H9 (cell line): ENCODE measurements at regions not wholly inside any gene's neighbourhood (a gene's known extent, or its start where the extent isn't known, plus 50 kb on each side); places are given as distances from the start of the nearest gene placed in this dataset.

Experiments used
- DNase-seq: peaks from one replicate; pipeline ENCODE4 v3.0.0-alpha.2; 2017
- H2AFZ ChIP-seq: one replicate; pipeline ENCODE4 v1.6.1; 2013; ENCODE audit warnings: mild to moderate bottlenecking, low read length, control low read depth, moderate library complexity
- H2AK5ac ChIP-seq: 2 replicates; pipeline ENCODE4 v1.6.1; 2013; ENCODE audit warnings: low read length, control low read depth, mixed read lengths; ENCODE audit not compliant: insufficient read length
- H2BK120ac ChIP-seq: one replicate; pipeline ENCODE4 v1.6.1; 2013; ENCODE audit warnings: low read depth, mild to moderate bottlenecking, low read length, control low read depth, inconsistent platforms; ENCODE audit not compliant: poor library complexity, severe bottlenecking
- H2BK12ac ChIP-seq: 2 replicates; pipeline ENCODE4 v1.6.1; 2013; ENCODE audit warnings: low read length, control low read depth, mixed read lengths, low read depth; ENCODE audit not compliant: insufficient read length
- H2BK15ac ChIP-seq: 2 replicates; pipeline ENCODE4 v1.6.1; 2013; ENCODE audit warnings: low read depth, low read length, control low read depth
- H2BK20ac ChIP-seq: one replicate; pipeline ENCODE4 v1.6.1; 2013; ENCODE audit warnings: low read depth, mild to moderate bottlenecking, low read length, control low read depth, inconsistent platforms; ENCODE audit not compliant: poor library complexity, severe bottlenecking
- H2BK5ac ChIP-seq: 2 replicates; pipeline ENCODE4 v1.6.1; 2013; ENCODE audit warnings: low read length, control low read depth, mixed read lengths; ENCODE audit not compliant: insufficient read length
- H3K14ac ChIP-seq: 2 replicates; pipeline ENCODE4 v1.6.1; 2013; ENCODE audit warnings: low read length, control low read depth; ENCODE audit not compliant: insufficient read depth
- H3K18ac ChIP-seq: 2 replicates; pipeline ENCODE4 v1.6.1; 2013; ENCODE audit warnings: low read depth, mild to moderate bottlenecking, mixed read lengths, low read length, control low read depth; ENCODE audit not compliant: insufficient read length
- H3K23ac ChIP-seq: 2 replicates; pipeline ENCODE4 v1.6.1; 2013; ENCODE audit warnings: low read length, control low read depth, mixed read lengths, low read depth; ENCODE audit not compliant: insufficient read length
- H3K23me2 ChIP-seq: 2 replicates; pipeline ENCODE4 v1.6.1; 2013; ENCODE audit warnings: low read depth, mild to moderate bottlenecking, mixed read lengths, low read length, control low read depth; ENCODE audit not compliant: insufficient read length, poor library complexity, severe bottlenecking
- H3K27ac ChIP-seq: 2 replicates; pipeline ENCODE4 v1.5.1; 2013; ENCODE audit warnings: low read length, control low read depth, mixed read lengths, low read depth; ENCODE audit not compliant: insufficient read length
- H3K27me3 ChIP-seq: 2 replicates; pipeline ENCODE4 v1.6.1; 2013; ENCODE audit warnings: low read length, control low read depth, inconsistent platforms; ENCODE audit not compliant: insufficient read depth
- H3K4ac ChIP-seq: 2 replicates; pipeline ENCODE4 v1.6.1; 2013; ENCODE audit warnings: low read depth, mild to moderate bottlenecking, control low read depth, inconsistent platforms, low read length, moderate library complexity
- H3K4me1 ChIP-seq: 2 replicates; pipeline ENCODE4 v1.6.1; 2013; ENCODE audit warnings: low read length, control low read depth, inconsistent platforms; ENCODE audit not compliant: insufficient read depth
- H3K4me2 ChIP-seq: 2 replicates; pipeline ENCODE4 v1.6.1; 2013; ENCODE audit warnings: low read length, control low read depth, mixed read lengths; ENCODE audit not compliant: insufficient read length, insufficient read depth
- H3K56ac ChIP-seq: 2 replicates; pipeline ENCODE4 v1.6.1; 2013; ENCODE audit warnings: low read depth, mild to moderate bottlenecking, mixed read lengths, low read length, control low read depth; ENCODE audit not compliant: insufficient read length
- H3K79me1 ChIP-seq: 2 replicates; pipeline ENCODE4 v1.6.1; 2013; ENCODE audit warnings: low read depth, mild to moderate bottlenecking, moderate library complexity, low read length, control low read depth, inconsistent platforms; ENCODE audit not compliant: insufficient read depth, poor library complexity, severe bottlenecking
- H3K79me2 ChIP-seq: 2 replicates; pipeline ENCODE4 v1.6.1; 2013; ENCODE audit warnings: low read length, control low read depth, inconsistent platforms; ENCODE audit not compliant: insufficient read depth
- H3K9ac ChIP-seq: 2 replicates; pipeline ENCODE4 v1.6.1; 2013; ENCODE audit warnings: low read length, control low read depth, mixed read lengths; ENCODE audit not compliant: insufficient read length; ENCODE audit errors: extremely low read depth
- H3K9me3 ChIP-seq: one replicate; pipeline ENCODE4 v1.6.1; 2013; ENCODE audit warnings: low read depth, low read length, inconsistent platforms; ENCODE audit not compliant: control insufficient read depth
- H3T11ph ChIP-seq: one replicate; pipeline ENCODE4 v1.6.1; 2013; ENCODE audit warnings: mild to moderate bottlenecking, low read length, control low read depth, inconsistent platforms
- H4K20me1 ChIP-seq: one replicate; pipeline ENCODE4 v1.6.1; 2013; ENCODE audit not compliant: control insufficient read depth, insufficient read length, insufficient read depth
- H4K5ac ChIP-seq: 2 replicates; pipeline ENCODE4 v1.6.1; 2013; ENCODE audit warnings: low read depth, mild to moderate bottlenecking, mixed read lengths, low read length, control low read depth; ENCODE audit not compliant: insufficient read length
- H4K8ac ChIP-seq: replicated peaks from 2 replicates; pipeline ENCODE4 v1.6.1; 2013; ENCODE audit warnings: low read length, control low read depth, mixed read lengths, low read depth; ENCODE audit not compliant: insufficient read length
- H4K91ac ChIP-seq: 2 replicates; pipeline ENCODE4 v1.6.1; 2013; ENCODE audit warnings: low read depth, mild to moderate bottlenecking, moderate library complexity, mixed read lengths, low read length, control low read depth; ENCODE audit not compliant: insufficient read length
- H3K27ac Mint-ChIP-seq, 3 experiments: 2 replicates in 2 of 3; 3 replicates in 1 of 3; pipeline ENCODE4 v1.8.0; 2020 to 2021; ENCODE audit warnings: mixed read lengths in 3 of 3, mild to moderate bottlenecking in 1 of 3, moderate library complexity in 1 of 3
- H3K27me3 Mint-ChIP-seq: 2 replicates; pipeline ENCODE4 v1.8.0; 2021; ENCODE audit warnings: low read depth, mild to moderate bottlenecking, moderate library complexity, mixed read lengths
- H3K36me3 Mint-ChIP-seq, 3 experiments: 2 replicates in 2 of 3; 3 replicates in 1 of 3; pipeline ENCODE4 v1.8.0; 2020 to 2021; ENCODE audit warnings: low read depth in 3 of 3, mixed read lengths in 3 of 3; ENCODE audit not compliant: insufficient read depth in 1 of 3
- H3K4me1 Mint-ChIP-seq, 2 experiments: 2 replicates each; pipeline ENCODE4 v1.8.0; 2020; ENCODE audit warnings: mixed read lengths in 2 of 2
- H3K4me3 Mint-ChIP-seq, 2 experiments: 2 replicates in 1 of 2; 3 replicates in 1 of 2; pipeline ENCODE4 v1.8.0; 2020 to 2021; ENCODE audit warnings: mild to moderate bottlenecking in 2 of 2, mixed read lengths in 2 of 2, moderate library complexity in 1 of 2
- H3K9me3 Mint-ChIP-seq, 2 experiments: 2 replicates in 1 of 2; 3 replicates in 1 of 2; pipeline ENCODE4 v1.8.0; 2020; ENCODE audit warnings: mild to moderate bottlenecking in 2 of 2, mixed read lengths in 2 of 2, moderate library complexity in 1 of 2
- TF ChIP-seq, protein P1 (sequence below): fragments of 200-600 bp; sonication (generic); conservative IDR thresholded peaks from 3 replicates; pipeline ENCODE4 v1.8.0; 2021; ENCODE audit warnings: antibody characterized with exemption, mild to moderate bottlenecking

DNA sequence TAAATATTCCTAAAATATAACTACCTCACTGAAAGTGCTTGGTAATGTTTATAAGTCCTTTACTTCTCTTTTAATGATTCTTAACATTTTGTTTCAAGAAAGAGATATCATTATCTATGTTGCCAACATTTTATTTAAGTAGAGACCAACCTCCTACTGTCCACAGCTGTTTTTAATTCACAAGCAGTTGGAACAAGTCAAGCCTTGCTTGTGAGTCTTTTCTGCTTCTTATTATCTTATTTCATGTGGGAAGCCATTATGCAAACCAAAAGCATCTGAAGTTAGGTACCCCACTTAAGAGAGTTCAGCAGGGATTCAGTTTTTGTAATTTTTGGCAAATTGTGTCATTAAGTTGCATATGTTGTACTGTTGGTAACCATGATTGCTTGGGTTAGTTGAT lies 1714.5 kb downstream of the GRIK2 start:
- Histone ChIP-seq H3K4ac (no peak overlapping the region), H2BK5ac (no peak overlapping the region), H3K18ac (no peak overlapping the region), H3K4me1 (no peaks in the 10 kb centered on the region), H3K23me2 (no peaks in the 10 kb centered on the region), H3K79me1 (no peaks in the 10 kb centered on the region), H2BK20ac (no peak overlapping the region), H3K4me2 (no peak overlapping the region), H3K56ac (no peak overlapping the region), H4K91ac (no peak overlapping the region), H2AK5ac (no peak overlapping the region), H2BK12ac (no peak overlapping the region), H3K14ac (no peak overlapping the region), H4K8ac (no peak overlapping the region), H3K23ac (no peak overlapping the region), H3T11ph (no peak overlapping the region), H3K27ac (no peak overlapping the region), H2BK15ac (no peak overlapping the region), H4K5ac (no peak overlapping the region), H4K20me1 (no peaks in the 10 kb centered on the region), H3K79me2 (no peaks in the 10 kb centered on the region), H2BK120ac (no peak overlapping the region), H2AFZ (no peak overlapping the region), H3K27me3 (no peaks in the 10 kb centered on the region), H3K9ac (no peak overlapping the region), H3K9me3 (no peaks in the 10 kb centered on the region)
- H3K27ac Mint-ChIP-seq = no peak overlapping the region
- DNase-seq = no peak
- no peaks in the 10 kb centered on the region for H3K36me3 Mint-ChIP-seq
- TF ChIP-seq, protein P1, sequence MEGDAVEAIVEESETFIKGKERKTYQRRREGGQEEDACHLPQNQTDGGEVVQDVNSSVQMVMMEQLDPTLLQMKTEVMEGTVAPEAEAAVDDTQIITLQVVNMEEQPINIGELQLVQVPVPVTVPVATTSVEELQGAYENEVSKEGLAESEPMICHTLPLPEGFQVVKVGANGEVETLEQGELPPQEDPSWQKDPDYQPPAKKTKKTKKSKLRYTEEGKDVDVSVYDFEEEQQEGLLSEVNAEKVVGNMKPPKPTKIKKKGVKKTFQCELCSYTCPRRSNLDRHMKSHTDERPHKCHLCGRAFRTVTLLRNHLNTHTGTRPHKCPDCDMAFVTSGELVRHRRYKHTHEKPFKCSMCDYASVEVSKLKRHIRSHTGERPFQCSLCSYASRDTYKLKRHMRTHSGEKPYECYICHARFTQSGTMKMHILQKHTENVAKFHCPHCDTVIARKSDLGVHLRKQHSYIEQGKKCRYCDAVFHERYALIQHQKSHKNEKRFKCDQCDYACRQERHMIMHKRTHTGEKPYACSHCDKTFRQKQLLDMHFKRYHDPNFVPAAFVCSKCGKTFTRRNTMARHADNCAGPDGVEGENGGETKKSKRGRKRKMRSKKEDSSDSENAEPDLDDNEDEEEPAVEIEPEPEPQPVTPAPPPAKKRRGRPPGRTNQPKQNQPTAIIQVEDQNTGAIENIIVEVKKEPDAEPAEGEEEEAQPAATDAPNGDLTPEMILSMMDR = no peak
- no peaks in the 10 kb centered on the region for H3K27me3 Mint-ChIP-seq
- H3K4me1 Mint-ChIP-seq = peaks cover 3 to 17% of the 10 kb centered on the region in 2 experiments
- H3K9me3 Mint-ChIP-seq = no peaks in the 10 kb centered on the region
- H3K4me3 Mint-ChIP-seq = no peak overlapping the region
